CD4-positive, alpha-beta T cell treated with Interleukin-6 for 4 hours (primary cell): ENCODE measurements at regions not wholly inside any gene's neighbourhood (a gene's known extent, or its start where the extent isn't known, plus 50 kb on each side); places are given as distances from the start of the nearest gene placed in this dataset.

ENCODE experiments used
- DNase-seq: peaks from one replicate; pipeline ENCODE4 v3.0.0-alpha.2; 2020; ENCODE audit warnings: mixed read lengths

DNA sequence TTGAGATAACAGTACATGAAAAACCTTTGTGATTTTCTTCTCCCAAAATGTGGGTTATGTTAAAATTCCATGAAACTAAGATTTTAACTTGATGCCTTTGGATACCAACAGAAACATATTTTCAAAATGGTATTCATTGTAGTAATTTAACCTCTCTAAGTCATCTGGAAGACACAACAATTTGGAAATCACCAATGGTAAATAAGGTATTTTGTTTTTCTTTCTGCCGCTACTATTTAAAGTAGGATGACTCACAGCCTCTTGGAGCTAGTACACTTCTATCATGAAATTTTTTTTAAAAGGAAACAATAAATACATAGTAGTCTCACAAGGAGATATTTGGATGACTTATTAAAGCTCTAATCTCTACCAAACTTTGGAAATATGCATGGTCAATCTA, 291.6 kb upstream of the VEPH1 start:
- no peak for DNase-seq

- no peak for DNase-seq
Measured at GRCh38 chr3:157793745-157794144, 290.5 kb upstream of the VEPH1 start.

DNA sequence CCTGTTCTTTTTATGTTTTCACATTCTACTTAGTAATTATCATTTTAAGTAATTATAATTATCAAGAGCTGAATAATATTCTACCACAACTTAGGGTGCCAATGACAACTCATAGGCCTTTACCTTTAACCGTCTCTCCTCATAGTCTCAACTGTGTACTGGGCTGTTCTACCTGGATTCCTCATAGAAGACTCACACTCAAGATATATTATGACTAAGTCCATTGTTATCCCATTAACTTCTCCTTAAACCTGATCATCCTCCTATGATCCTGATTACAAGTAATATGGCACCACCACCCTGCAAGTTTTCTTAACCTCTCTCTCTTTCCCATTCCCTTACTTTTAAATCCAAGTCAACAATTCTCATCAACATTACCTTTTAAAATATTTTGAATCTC, 285.9 kb upstream of the VEPH1 start:
- no peak for DNase-seq

GRCh38 chr3:157786618-157787017, 283.4 kb upstream of the VEPH1 start:
- no peak for DNase-seq

- DNase-seq: no peak
Measured at GRCh38 chr3:157786211-157786610, 283.0 kb upstream of the VEPH1 start.

DNA sequence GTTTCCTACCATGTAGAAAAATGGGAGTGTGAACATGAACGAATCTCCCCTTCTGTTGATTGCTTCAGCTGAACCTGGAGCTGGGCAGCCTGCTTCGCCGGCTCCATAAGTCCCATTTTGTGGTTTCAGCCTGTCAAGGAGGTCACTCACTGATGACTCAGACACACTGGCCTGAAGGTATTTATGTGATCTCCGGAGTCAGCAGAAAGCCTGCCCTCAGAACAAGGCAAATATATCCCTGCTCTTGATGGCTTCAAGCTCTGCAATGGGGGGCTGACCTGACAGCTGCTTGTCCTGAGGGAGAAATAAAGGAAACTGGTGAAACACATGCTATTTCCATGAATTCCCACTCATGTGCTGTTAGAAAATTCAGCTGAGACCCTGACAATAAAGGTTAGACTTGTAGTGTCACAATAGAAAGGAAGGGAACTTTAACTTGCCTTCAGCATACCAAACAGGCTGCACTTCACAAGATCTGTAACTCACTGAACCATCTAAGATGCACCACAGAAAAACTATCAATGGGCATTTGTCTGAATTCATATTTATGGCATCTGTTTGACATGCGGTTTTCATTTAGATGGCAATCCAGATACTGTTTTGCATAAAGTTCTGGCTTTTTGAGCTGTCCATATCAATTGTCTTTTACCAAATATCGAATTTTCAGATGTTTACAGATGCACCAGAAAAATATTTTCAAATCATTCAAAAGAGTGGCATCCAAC, 282.0 kb upstream of the VEPH1 start:
- DNase-seq: no peak

GRCh38 chr3:157782236-157782635, 279.0 kb upstream of the VEPH1 start:
- DNase-seq: no peak

DNA sequence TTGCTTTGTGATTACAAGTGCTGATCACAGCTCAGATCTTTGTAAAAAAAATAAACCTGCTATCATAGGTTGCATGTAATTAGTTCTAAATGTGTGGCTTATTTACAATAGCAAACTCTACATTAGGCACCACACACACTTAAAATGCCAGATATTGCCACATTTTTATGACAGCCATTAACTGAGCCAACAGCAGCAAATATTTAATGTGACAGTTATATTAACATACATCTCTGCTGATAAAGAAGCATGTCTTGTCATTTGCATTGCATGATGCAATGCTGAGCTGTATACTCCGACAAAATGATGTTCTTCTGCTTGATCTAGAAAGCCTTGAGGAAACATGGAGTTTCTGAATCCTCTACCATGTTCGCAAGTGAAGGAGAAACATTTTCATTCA, 273.6 kb upstream of the VEPH1 start:
- no peak for DNase-seq

- no peak for DNase-seq
Measured at GRCh38 chr3:157775446-157775845, 272.2 kb upstream of the VEPH1 start.

GRCh38 chr3:157769378-157769777, 266.2 kb upstream of the VEPH1 start:
- no peak for DNase-seq

- no peak for DNase-seq
Measured at GRCh38 chr3:157767607-157768006, 264.4 kb upstream of the VEPH1 start.

DNA sequence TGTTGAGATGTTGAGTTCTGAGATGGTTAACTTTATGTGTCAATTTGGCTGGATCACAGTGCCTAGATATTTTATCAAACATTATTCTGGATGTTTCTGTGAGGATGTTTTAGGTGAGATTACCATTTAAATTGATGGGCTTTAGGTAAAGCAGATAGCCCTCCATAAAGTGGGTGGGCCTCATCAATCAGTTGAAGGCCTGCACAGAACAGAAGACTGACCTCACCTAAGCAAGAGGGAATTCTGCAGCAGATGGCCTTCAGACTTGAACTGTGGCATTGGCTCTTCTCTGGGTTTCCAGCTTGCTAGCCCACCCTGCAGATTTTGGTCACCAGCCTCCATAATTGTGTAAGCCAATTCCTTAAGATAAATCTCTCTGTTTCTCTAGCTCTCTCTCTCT, 260.4 kb upstream of the VEPH1 start:
- no peak for DNase-seq

DNA sequence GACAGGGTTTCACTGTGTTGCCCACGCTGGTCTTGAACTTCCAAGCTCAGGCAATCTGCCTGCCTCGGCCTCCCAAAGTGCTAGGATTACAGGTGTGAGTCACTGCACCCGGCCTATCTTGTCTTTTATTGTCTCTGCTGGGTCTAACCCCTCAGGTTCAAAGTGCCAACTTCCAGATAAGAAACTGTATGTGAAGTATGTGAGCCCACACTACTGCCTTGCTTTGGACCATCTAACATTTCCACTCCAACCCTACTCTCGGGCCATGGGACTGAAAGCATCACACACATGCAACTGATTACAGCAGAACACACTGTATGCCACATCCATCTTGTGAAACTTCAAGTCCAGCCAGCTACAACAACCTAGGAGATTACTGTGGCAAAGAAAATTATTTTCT, 256.1 kb upstream of the VEPH1 start:
- no peak for DNase-seq

DNA sequence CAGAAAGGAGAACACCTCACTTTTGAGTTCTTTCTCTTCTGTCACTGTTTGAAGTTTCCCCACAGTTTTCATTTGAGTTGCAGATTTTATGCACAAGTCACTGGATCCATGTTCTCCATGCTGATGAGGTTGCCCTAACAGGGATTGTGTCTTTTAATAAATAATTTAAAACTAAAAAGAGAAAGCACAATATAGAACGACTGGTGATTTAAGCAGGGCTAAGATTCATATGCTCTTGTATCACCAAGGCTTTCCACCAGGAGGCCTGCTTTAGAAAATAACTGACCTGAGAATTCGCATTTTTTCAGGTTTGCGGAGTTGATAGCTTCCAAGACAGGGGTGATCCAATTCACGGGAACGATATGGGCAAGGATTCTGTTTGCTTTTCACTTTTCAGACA, 252.0 kb upstream of the VEPH1 start:
- DNase-seq: no peak

DNA sequence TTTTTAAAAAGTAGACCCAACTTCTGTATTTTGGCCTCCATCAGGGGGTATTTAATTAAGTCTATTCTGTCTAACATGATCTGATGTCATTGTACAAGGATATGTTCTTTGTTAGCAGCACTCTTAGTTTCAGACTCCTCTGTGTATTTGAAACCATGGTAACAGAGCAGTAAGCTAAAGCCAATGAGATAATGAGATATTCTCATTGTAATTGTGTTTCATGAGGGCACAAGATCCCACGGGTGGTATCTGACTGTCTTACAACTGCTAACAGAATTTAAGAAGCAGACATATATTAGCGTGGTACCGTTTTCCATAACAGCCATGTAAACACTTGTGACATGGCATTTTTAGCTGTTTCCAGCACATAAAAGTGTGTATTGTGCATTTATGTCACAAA, 251.2 kb upstream of the VEPH1 start:
- DNase-seq: no peak

DNA sequence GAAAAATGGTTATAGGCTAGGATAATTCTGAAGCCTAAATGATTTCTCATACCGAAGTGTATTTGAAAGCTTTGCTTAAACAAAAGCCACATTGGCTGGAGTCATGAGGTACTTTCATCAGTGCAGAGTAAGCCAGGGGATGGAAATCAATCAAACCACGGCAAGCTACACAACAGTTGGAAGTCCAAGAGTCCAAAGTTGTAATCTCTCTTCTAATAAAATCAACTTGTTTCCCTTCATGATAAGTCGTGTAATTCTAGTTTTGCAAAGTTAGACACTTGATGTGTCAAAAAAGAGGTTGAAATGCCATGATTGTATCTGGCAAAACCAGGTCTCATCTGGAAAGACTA, 250.5 kb upstream of the VEPH1 start:
- no peak for DNase-seq

GRCh38 chr3:157752956-157753786, 250.0 kb upstream of the VEPH1 start:
- DNase-seq: no peak

DNA sequence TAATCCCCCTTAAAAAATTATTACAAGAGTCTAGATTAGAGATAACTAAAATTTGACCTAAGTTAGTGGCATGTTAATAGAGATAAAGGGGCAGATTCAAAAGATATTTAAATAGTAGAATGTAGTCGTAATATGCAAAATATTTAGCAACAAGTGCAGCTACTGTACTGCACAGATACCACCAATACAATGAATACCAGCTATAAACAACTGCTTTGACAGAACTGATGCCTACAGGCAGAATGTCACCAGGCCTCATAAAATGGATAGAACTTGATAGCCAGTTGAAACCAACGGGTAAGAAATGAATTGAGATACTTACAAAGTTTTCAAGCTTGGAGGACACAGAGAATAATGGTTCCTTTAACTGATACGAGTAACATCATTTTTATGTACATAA, 249.3 kb upstream of the VEPH1 start:
- no peak for DNase-seq

DNA sequence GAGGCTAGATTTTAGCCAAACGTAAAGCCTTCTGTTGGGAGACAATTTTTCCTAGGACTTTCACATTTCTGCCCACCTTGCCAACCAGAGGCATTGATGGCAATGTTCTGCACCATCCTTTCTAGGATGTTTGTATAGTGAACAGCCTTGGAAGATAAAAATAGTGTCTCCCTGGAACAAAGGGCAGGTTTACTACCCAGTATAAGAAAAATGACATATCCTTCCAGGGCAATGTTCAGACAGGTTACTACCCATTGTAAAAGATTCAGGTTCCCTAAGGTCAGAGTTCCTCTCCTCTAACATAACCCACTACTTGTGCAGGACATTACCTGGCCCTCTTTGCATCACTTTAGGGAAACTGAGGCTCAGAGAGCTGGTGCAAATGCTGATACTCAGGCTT, 248.2 kb upstream of the VEPH1 start:
- no peak for DNase-seq

DNA sequence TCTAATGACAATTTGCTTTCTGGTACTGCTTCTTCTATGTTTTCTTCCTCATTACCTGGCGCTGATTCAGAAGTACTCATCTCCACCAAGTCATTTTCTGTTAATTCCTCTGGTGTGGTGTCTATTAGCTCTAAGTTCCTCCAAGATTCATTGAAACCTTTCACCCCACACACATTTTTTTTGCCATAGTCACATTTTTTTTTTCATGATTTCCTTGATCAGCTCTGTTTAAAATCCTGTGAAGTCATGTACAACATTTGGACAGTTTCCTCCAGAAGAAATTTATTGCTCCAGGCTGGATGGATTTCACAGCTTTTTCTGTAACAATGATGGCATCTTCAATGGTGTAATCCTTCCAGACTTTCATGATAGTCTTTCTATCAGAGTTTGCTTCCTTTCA, 243.2 kb upstream of the VEPH1 start:
- no peak for DNase-seq

GRCh38 chr3:157741607-157742006, 238.4 kb upstream of the VEPH1 start:
- DNase-seq: no peak

DNA sequence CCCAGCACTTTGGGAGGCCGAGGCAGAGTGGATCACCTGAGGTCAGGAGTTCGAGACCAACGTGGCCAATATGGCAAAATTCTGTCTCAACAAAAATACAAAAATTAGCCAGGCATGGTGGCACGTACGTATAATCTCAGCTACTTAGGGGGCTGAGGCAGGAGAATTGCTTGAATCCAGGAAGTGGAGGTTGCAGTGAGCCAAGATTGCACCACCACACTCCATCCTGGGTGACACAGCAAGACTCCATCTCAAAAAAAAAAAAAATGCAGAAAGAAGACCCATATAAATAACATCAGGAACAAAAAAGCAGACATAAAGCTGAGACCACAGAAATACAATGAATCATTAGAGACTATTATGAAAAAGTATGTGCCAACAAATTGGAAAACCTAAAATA, 235.2 kb upstream of the VEPH1 start:
- no peak for DNase-seq

DNA sequence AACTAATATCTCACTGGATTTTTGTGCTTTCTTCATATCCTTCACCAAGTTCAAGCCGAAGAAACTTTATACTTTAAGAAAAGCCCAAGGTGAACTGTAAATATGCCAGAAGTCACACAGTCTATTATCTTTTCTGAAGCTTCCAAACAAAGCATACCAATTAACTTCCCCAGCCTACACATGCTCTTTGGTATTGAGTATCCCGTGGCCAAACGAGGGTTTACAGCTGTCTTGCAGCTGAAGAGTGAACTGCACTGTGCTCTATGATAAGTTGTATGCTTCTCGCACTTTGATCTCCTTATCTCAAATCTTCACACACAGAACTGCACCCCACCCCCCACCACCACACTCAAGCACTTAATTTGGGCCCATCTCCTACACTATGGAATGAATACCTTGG, 215.6 kb upstream of the VEPH1 start:
- DNase-seq: no peak

DNA sequence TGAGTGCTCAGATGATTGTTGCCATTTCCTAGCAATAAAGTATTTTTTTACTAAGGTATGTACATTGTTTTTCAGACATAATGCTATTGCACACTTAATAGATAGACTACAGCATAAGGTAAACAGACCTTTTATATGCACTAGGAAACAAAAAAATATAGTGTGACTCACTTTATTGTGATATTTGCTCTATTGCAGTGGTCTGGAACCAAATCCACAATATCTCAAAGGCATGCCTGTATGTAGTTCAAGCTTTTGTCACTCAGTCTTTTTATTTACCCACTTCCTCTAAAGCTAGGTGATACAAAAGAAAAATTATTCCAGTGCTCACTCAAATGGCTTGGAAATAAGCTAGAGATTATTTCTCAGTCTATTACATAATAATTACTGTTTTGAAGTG, 209.9 kb upstream of the VEPH1 start:
- DNase-seq: no peak

GRCh38 chr3:157705258-157705657, 202.0 kb upstream of the VEPH1 start:
- no peak for DNase-seq
